ENCODE measurements at regions not wholly inside any gene's neighbourhood (a gene's known extent, or its start where the extent isn't known, plus 50 kb on each side); places are given as distances from the start of the nearest gene placed in this dataset.

- peaks cover 6% of the 10 kb centered on the region; the same call in 1 of the 2 replicates for H3K9me3 ChIP-seq (ENCODE audit: control insufficient read depth, insufficient read depth, low read length)
- no peak overlapping the region for H2BK5ac ChIP-seq (ENCODE audit: low read depth, low read length, poor library complexity, severe bottlenecking)
- DNase-seq (no peak), ATAC-seq (ENCODE audit: low read depth) (no peak)
- H3K4me1 ChIP-seq (ENCODE audit: control insufficient read depth, insufficient read depth, low read length) = no peaks in the 10 kb centered on the region
- H3K56ac ChIP-seq (ENCODE audit: extremely low read depth, insufficient read depth, low read length) = no peak overlapping the region
- intact Hi-C loops (cut with micrococcal nuclease) (no loop called here), in situ Hi-C loops (cut with MboI; ENCODE audit: low sequenced_read_pairs) (no loop called here), dilution Hi-C loops (cut with HindIII; ENCODE audit: low sequenced_read_pairs, unreplicated experiment) (no loop called here)
- no peak overlapping the region for H4K8ac ChIP-seq (ENCODE audit: low read depth in 2 of 2, low read length in 2 of 2)
- H3K27me3 ChIP-seq (ENCODE audit: control insufficient read depth, insufficient read depth, low read length) = no peaks in the 10 kb centered on the region
- no peak overlapping the region for H3K27ac ChIP-seq (ENCODE audit: insufficient read depth, low read length)
- no peak overlapping the region for H3K23ac ChIP-seq (ENCODE audit: low read depth, low read length)
- ChIA-PET POLR2A (ENCODE audit: unreplicated experiment) (no interaction called here), CTCF (no interaction called here)
- H2BK120ac ChIP-seq (ENCODE audit: low read depth, low read length) = no peak overlapping the region
- no peak overlapping the region for H3K4ac ChIP-seq (ENCODE audit: low read depth, low read length)
- H4K91ac ChIP-seq (ENCODE audit: insufficient read depth, low read depth, low read length) = no peak overlapping the region
- H2AK5ac ChIP-seq (ENCODE audit: low read depth, low read length) = no peak overlapping the region
- no peak overlapping the region for H2BK20ac ChIP-seq (ENCODE audit: low read depth, low read length)
- no peaks in the 10 kb centered on the region for H3K36me3 ChIP-seq (ENCODE audit: control insufficient read depth, insufficient read depth, low read length)
- H3K4me3 ChIP-seq (ENCODE audit: insufficient read depth, low read depth, low read length) = no peak overlapping the region
- H2AK9ac ChIP-seq (replicated peaks; ENCODE audit: low read depth, low read length, poor library complexity) = no peak overlapping the region
- H4K5ac ChIP-seq (ENCODE audit: low read depth, low read length) = no peak overlapping the region
- no peak overlapping the region for H3K9ac ChIP-seq (ENCODE audit: low read depth, low read length)
- H3K4me2 ChIP-seq (ENCODE audit: low read depth, low read length) = no peak overlapping the region
- H2AFZ ChIP-seq (replicated peaks; ENCODE audit: low read length, poor library complexity) = no peak overlapping the region
- H3K14ac ChIP-seq (replicated peaks; ENCODE audit: low read depth, low read length) = no peak overlapping the region
- H3K9me1 ChIP-seq (ENCODE audit: insufficient read depth, low read length) = no peaks in the 10 kb centered on the region
- TF ChIP-seq MAZ (IDR thresholded peaks at IDR 0.05; ENCODE audit: borderline replicate concordance, low read depth, low read length) (no peak), MAFK (IDR thresholded peaks at IDR 0.05; ENCODE audit: low read depth, low read length) (no peak), FOS (IDR thresholded peaks at IDR 0.05; ENCODE audit: low read depth, low read length) (no peak), RCOR1 (IDR thresholded peaks at IDR 0.05; ENCODE audit: insufficient replicate concordance, low read length) (no peak), BHLHE40 (IDR thresholded peaks at IDR 0.05; ENCODE audit: low read depth, low read length) (no peak), POLR2A (IDR thresholded peaks at IDR 0.05; ENCODE audit: low read depth, low read length) (no peak), CHD1 (IDR thresholded peaks at IDR 0.05; ENCODE audit: low read depth, low read length) (no peak), MXI1 (IDR thresholded peaks at IDR 0.05; ENCODE audit: borderline replicate concordance, low read depth, low read length) (no peak)
- WGBS, 2 experiments (ENCODE audit: extremely low coverage in 2 of 2, insufficient read length in 1 of 2) = 20% methylated on average over 6 of the region's 21 CpGs; no CpG with 5 or more reads in 1 of the 2 experiments
- H4K20me1 ChIP-seq (ENCODE audit: insufficient read depth, low read length) = no peaks in the 10 kb centered on the region
- no TSS peak for BruUV-seq (replicated peaks)
- no peaks in the 10 kb centered on the region for H3K79me1 ChIP-seq (ENCODE audit: low read depth in 1 of 2, low read length in 2 of 2)
- H2BK15ac ChIP-seq (ENCODE audit: low read depth, low read length) = no peak overlapping the region
- H3K18ac ChIP-seq (ENCODE audit: low read depth, low read length) = no peak overlapping the region
Measured at GRCh38 chr20:29762620-29763019, 1494.8 kb upstream of the DEFB115 start.

Data from IMR-90 (cell line).